Cardiac fibroblast (primary cell): ENCODE measurements at regions not wholly inside any gene's neighbourhood (a gene's known extent, or its start where the extent isn't known, plus 50 kb on each side); places are given as distances from the start of the nearest gene placed in this dataset.

ENCODE experiments used
- DNase-seq, 2 donors: peaks; one replicate each; pipeline versions ENCODE4 v3.0.0 to v3.0.0-alpha.2; 2010; ENCODE audit warnings: low read depth in 2 of 2
- H3K4me3 ChIP-seq, 2 donors: replicated peaks in 1 of 2; 1 replicate in 1 of 2; 2 replicates in 1 of 2; pipeline ENCODE4 v1.5.1; 2011; ENCODE audit warnings: low read depth in 2 of 2, low read length in 2 of 2, mild to moderate bottlenecking in 2 of 2, moderate library complexity in 1 of 2
- CTCF ChIP-seq: IDR thresholded peaks from one replicate; pipeline ENCODE4 v1.5.1; 2011; ENCODE audit warnings: low read depth, mild to moderate bottlenecking, low read length, inconsistent platforms

GRCh38 chr6:165814679-165815078 lies 151.6 kb upstream of the PDE10A start:
- TF ChIP-seq CTCF = no peak
- no peak overlapping the region for H3K4me3 ChIP-seq
- DNase-seq = peak in 1 of 2 donors; percentile 75

- no peak for TF ChIP-seq CTCF
- H3K4me3 ChIP-seq = no peak overlapping the region
Measured at GRCh38 chr6:165811512-165811911, 148.5 kb upstream of the PDE10A start.

GRCh38 chr6:165808021-165808420 lies 145.0 kb upstream of the PDE10A start:
- no peak for TF ChIP-seq CTCF
- H3K4me3 ChIP-seq = no peak overlapping the region
- DNase-seq = no peak

More at GRCh38 chr6:165811512-165811911, 148.5 kb upstream of the PDE10A start:
- peak in 1 of 2 donors; percentile 8 for DNase-seq

- no peak overlapping the region for H3K4me3 ChIP-seq
- no peak for DNase-seq
- no peak for TF ChIP-seq CTCF
Measured at GRCh38 chr6:165807249-165807960, 144.4 kb upstream of the PDE10A start.

GRCh38 chr6:165806126-165806810 lies 143.2 kb upstream of the PDE10A start:
- no peak overlapping the region for H3K4me3 ChIP-seq
- no peak for DNase-seq
- TF ChIP-seq CTCF = no peak

GRCh38 chr6:165805636-165806035 lies 142.6 kb upstream of the PDE10A start:
- H3K4me3 ChIP-seq = no peak overlapping the region
- TF ChIP-seq CTCF = no peak
- peak in 1 of 2 donors; percentile 15 for DNase-seq
